GM23338 (cell line): ENCODE measurements at regions not wholly inside any gene's neighbourhood (a gene's known extent, or its start where the extent isn't known, plus 50 kb on each side); places are given as distances from the start of the nearest gene placed in this dataset.

Source experiments
- CREB1 ChIP-seq: fragments of 250-450 bp; sonication (Bioruptor Pico); IDR thresholded peaks from 2 replicates; pipeline ENCODE4 v1.5.0; 2020; ENCODE audit warnings: low read depth, mild to moderate bottlenecking, moderate library complexity
- CTCF ChIP-seq, 2 experiments: fragments of 200-600 bp in 1 of 2; sonication (generic) in 1 of 2; conservative IDR thresholded peaks; 2 replicates each; pipeline versions ENCODE4 v1.5.1 to v1.6.1; 2016 to 2017; ENCODE audit warnings: antibody characterized with exemption in 2 of 2, low read depth in 2 of 2, mild to moderate bottlenecking in 2 of 2, moderate library complexity in 1 of 2
- EZH2 ChIP-seq: fragments of 200-600 bp; sonication (generic); IDR thresholded peaks from one replicate; pipeline ENCODE4 v1.8.0; 2017; ENCODE audit warnings: antibody characterized with exemption, mild to moderate bottlenecking, low read depth; ENCODE audit not compliant: unreplicated experiment
- EZH2phosphoT487 ChIP-seq: fragments of 200-600 bp; sonication (generic); IDR thresholded peaks from one replicate; pipeline ENCODE4 v1.8.1; 2018; ENCODE audit warnings: antibody characterized with exemption; ENCODE audit not compliant: unreplicated experiment
- POLR2AphosphoS5 ChIP-seq: IDR thresholded peaks from 2 replicates; pipeline ENCODE4 v1.6.1; 2016; ENCODE audit warnings: antibody characterized with exemption, low read depth
- REST ChIP-seq: IDR thresholded peaks from one replicate; pipeline ENCODE4 v1.6.1; 2018; ENCODE audit warnings: antibody characterized with exemption; ENCODE audit not compliant: unreplicated experiment
- ZNF331 ChIP-seq: fragments of 250-450 bp; sonication (Bioruptor Pico); IDR thresholded peaks from 2 replicates; pipeline ENCODE4 v1.5.0; 2020; ENCODE audit warnings: low read depth, mild to moderate bottlenecking, moderate library complexity

DNA sequence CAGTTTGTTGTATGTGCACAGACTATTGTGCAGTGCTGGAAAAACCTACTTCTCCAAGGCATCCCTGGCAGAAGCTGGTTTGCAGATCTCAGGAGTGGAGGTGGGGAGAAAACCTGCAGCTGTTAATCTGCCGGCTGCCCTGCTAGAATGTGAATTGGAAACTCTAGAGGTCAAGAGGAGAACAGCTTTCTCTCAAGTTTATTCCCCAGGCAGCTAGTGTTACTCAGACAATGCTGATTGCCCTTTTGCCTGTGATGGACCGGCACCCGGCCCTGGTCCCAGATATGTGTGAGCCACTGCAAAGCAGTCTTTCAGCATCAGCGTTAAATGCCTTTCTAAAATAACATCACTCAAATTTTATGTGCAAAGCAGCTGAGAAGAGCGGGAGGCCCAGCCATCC is 129.7 kb upstream of the TPM1 start:
- TF ChIP-seq POLR2AphosphoS5 = no peak
- 0 out of 4 replicates have a peak, but pooled peaks of 1 of the 2 experiments have one; percentile 7 for TF ChIP-seq CTCF (conservative IDR thresholded peaks at IDR 0.05; ENCODE audit: low read depth in 2 of 2)
- TF ChIP-seq EZH2 = no peak
- no peak for TF ChIP-seq EZH2phosphoT487
- no peak for TF ChIP-seq REST
- TF ChIP-seq CREB1 (CRISPR knock-in tag) = no peak
- TF ChIP-seq ZNF331 (CRISPR knock-in tag) = no peak
